Right atrium auricular region (tissue), 2 donors: ENCODE measurements at regions not wholly inside any gene's neighbourhood (a gene's known extent, or its start where the extent isn't known, plus 50 kb on each side); places are given as distances from the start of the nearest gene placed in this dataset.

Experiments used
- DNase-seq: peaks from one replicate; pipeline ENCODE4 v3.0.0-alpha.2; 2019; ENCODE audit warnings: low spot score
- H3K27ac ChIP-seq, 2 donors: fragments of 200-600 bp; sonication (generic); 1 replicate in 1 of 2; 2 replicates in 1 of 2; pipeline ENCODE4 v1.5.1; 2016 to 2019
- H3K27me3 ChIP-seq, 2 donors: fragments of 200-600 bp; sonication (generic); one replicate each; pipeline versions ENCODE4 v1.5.1 to v1.6.0; 2017 to 2019
- H3K36me3 ChIP-seq: fragments of 200-600 bp; sonication (generic); one replicate; pipeline ENCODE4 v1.5.1; 2016
- H3K4me1 ChIP-seq, 2 donors: fragments of 200-600 bp; sonication (generic); one replicate each; pipeline versions ENCODE4 v1.5.1 to v1.6.0; 2017 to 2019
- H3K4me3 ChIP-seq, 2 donors: fragments of 200-600 bp; sonication (generic); 1 replicate in 1 of 2; 2 replicates in 1 of 2; pipeline ENCODE4 v1.5.1; 2017 to 2019; ENCODE audit warnings: mild to moderate bottlenecking in 1 of 2, moderate library complexity in 1 of 2
- H3K9me3 ChIP-seq, 2 donors: fragments of 200-600 bp; sonication (generic); one replicate each; pipeline ENCODE4 v1.5.1; 2019
- CTCF ChIP-seq, 2 donors: fragments of 200-600 bp; sonication (generic); IDR thresholded peaks; one replicate each; pipeline ENCODE4 v1.5.1; 2019; ENCODE audit warnings: antibody characterized with exemption in 2 of 2

GRCh38 chr1:82346141-82346540 lies 545.4 kb downstream of the ADGRL2 start:
- H3K4me3 ChIP-seq: no peak overlapping the region
- no peaks in the 10 kb centered on the region for H3K4me1 ChIP-seq
- H3K27me3 ChIP-seq: no peaks in the 10 kb centered on the region
- no peak for TF ChIP-seq CTCF (IDR thresholded peaks at IDR 0.05)
- H3K36me3 ChIP-seq: no peaks in the 10 kb centered on the region
- H3K27ac ChIP-seq: no peak overlapping the region
- H3K9me3 ChIP-seq: no peaks in the 10 kb centered on the region
- no peak for DNase-seq

- H3K27me3 ChIP-seq: no peaks in the 10 kb centered on the region
- no peaks in the 10 kb centered on the region for H3K36me3 ChIP-seq
- H3K4me3 ChIP-seq: no peak overlapping the region
- no peaks in the 10 kb centered on the region for H3K9me3 ChIP-seq
- TF ChIP-seq CTCF (IDR thresholded peaks at IDR 0.05): no peak
- no peak for DNase-seq
- H3K27ac ChIP-seq: no peak overlapping the region
- H3K4me1 ChIP-seq: no peaks in the 10 kb centered on the region
These were observed 542.6 kb downstream of the ADGRL2 start for GRCh38 chr1:82343381-82343780.

GRCh38 chr1:82337635-82338034 lies 536.9 kb downstream of the ADGRL2 start:
- no peak for DNase-seq
- Histone ChIP-seq H3K9me3 (no peaks in the 10 kb centered on the region), H3K27me3 (no peaks in the 10 kb centered on the region), H3K27ac (no peak overlapping the region), H3K4me1 (no peaks in the 10 kb centered on the region), H3K4me3 (no peak overlapping the region), H3K36me3 (no peaks in the 10 kb centered on the region)
- TF ChIP-seq CTCF (IDR thresholded peaks at IDR 0.05): no peak

- Histone ChIP-seq H3K27me3 (no peaks in the 10 kb centered on the region), H3K36me3 (no peaks in the 10 kb centered on the region), H3K4me1 (no peaks in the 10 kb centered on the region), H3K27ac (no peak overlapping the region), H3K4me3 (no peak overlapping the region), H3K9me3 (no peaks in the 10 kb centered on the region)
- DNase-seq: no peak
- no peak for TF ChIP-seq CTCF (IDR thresholded peaks at IDR 0.05)
These were observed 529.6 kb downstream of the ADGRL2 start for GRCh38 chr1:82330330-82330729.

GRCh38 chr1:82329226-82329625 lies 528.5 kb downstream of the ADGRL2 start:
- no peak for DNase-seq
- Histone ChIP-seq H3K27me3 (no peaks in the 10 kb centered on the region), H3K9me3 (no peaks in the 10 kb centered on the region), H3K36me3 (no peaks in the 10 kb centered on the region), H3K4me1 (no peaks in the 10 kb centered on the region), H3K4me3 (no peak overlapping the region), H3K27ac (no peak overlapping the region)
- no peak for TF ChIP-seq CTCF (IDR thresholded peaks at IDR 0.05)

- H3K9me3 ChIP-seq: no peaks in the 10 kb centered on the region
- H3K27me3 ChIP-seq: no peaks in the 10 kb centered on the region
- DNase-seq: no peak
- TF ChIP-seq CTCF (IDR thresholded peaks at IDR 0.05): no peak
- H3K36me3 ChIP-seq: no peaks in the 10 kb centered on the region
- no peak overlapping the region for H3K27ac ChIP-seq
- H3K4me1 ChIP-seq: no peaks in the 10 kb centered on the region
- no peak overlapping the region for H3K4me3 ChIP-seq
These were observed 522.6 kb downstream of the ADGRL2 start for GRCh38 chr1:82323144-82323841.
